CD4-positive, alpha-beta T cell treated with Interleukin-1 beta for 1 hour (primary cell): ENCODE measurements at regions not wholly inside any gene's neighbourhood (a gene's known extent, or its start where the extent isn't known, plus 50 kb on each side); places are given as distances from the start of the nearest gene placed in this dataset.

ENCODE experiments used
- DNase-seq, 2 donors: peaks; one replicate each; pipeline ENCODE4 v3.0.0-alpha.2; 2020 to 2022

- no peak for DNase-seq
Observed at GRCh38 chr1:244157731-244158438, 106.8 kb downstream of the ZBTB18 start.

GRCh38 chr1:244159646-244160045, 108.6 kb downstream of the ZBTB18 start:
- no peak for DNase-seq

GRCh38 chr1:244160455-244161235, 109.6 kb downstream of the ZBTB18 start:
- DNase-seq = no peak

DNA sequence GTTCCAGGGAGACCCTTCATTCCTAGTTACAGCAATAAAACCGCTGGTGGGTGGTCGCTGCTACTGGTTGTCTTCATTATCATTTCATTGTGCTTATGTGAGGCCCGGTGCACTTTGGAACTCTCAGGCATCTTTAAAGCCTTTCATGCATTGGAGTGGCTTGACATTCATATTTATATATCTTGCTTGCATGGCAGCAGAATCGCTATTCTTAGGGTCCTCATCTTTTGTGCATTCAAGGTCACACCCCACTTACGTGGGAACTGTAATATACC, 110.1 kb downstream of the ZBTB18 start:
- DNase-seq = no peak

- no peak for DNase-seq
Observed at GRCh38 chr1:244162786-244163530, 111.9 kb downstream of the ZBTB18 start.

GRCh38 chr1:244163861-244164510, 112.9 kb downstream of the ZBTB18 start:
- DNase-seq = no peak

- DNase-seq = no peak
Observed at GRCh38 chr1:244164511-244164890, 113.4 kb downstream of the ZBTB18 start.

GRCh38 chr1:244165021-244165420, 113.9 kb downstream of the ZBTB18 start:
- DNase-seq = no peak

- DNase-seq = no peak
Observed at GRCh38 chr1:244165701-244166100, 114.6 kb downstream of the ZBTB18 start.

DNA sequence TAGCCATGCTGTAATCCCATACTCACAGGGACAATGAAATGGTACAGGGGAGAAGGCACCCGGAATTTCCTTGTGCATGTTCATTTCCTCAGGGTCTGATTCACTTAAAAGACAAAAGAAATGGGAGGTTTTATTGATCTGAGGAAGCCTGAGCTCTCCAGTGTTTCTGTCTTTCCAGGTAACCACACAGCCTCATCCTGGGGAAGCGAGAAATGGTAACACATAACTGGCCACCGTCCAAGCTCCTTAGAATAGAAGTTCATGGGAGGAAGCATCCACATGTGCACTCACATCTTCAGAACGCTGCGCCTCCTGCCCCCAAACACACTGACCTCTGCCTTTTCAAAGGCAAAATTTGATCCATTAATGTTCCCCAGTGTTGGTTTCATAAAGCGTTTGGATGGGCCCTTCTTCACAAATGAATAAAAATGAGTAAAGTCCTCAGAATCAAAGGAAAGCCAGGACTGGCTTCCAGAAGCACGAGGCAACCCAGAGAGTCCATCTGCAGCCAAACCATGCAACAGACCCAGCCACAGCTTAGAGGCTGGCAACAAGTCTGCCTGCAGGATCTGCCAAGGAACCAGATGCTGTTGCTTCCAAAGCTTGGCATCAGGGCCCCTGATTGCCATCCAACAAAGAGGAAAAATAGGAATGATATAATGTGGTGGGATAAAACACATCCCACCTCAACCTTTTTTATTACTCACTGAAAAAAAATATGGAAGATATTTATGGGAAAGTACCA, 120.3 kb downstream of the ZBTB18 start:
- no peak for DNase-seq

GRCh38 chr1:244173240-244173639, 122.2 kb downstream of the ZBTB18 start:
- DNase-seq = no peak

DNA sequence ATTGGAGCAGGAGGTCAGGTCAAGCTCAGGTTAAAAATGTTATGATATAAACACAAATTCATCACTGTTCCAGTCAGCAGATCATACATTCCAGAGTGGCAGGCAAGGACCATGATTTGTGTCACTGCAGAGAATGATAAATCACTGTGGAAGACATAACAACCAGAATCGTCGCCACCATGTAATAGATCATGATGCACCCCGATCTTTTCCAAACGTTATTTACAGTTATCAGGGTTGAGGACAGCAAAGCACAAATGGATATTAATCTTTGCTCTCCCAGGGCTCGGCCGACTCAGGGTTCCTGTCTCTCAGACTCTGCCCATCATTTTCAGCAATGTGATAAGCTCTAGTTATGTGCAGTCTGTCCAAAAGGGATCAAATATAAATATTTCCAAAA, 122.7 kb downstream of the ZBTB18 start:
- no peak for DNase-seq

GRCh38 chr1:244174922-244175521, 123.9 kb downstream of the ZBTB18 start:
- no peak for DNase-seq

DNA sequence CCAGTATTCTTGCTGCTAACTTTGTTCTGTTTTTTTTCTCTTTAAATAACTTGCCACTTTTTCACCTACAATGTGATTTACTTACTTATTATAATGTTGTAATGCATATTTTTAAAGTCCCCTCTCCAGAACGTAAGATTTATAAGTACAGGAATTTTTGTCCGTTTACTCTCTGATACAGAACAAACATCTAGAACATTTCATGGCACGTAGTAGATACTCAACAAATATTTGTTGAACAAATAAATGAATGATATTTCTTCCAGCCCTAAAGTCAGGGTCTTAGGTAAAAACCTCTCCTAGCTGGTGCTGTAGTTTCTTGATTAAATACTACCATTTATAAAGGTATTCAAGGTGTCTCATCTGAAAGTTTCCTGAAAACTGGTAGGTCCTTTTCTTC, 125.1 kb downstream of the ZBTB18 start:
- no peak for DNase-seq

DNA sequence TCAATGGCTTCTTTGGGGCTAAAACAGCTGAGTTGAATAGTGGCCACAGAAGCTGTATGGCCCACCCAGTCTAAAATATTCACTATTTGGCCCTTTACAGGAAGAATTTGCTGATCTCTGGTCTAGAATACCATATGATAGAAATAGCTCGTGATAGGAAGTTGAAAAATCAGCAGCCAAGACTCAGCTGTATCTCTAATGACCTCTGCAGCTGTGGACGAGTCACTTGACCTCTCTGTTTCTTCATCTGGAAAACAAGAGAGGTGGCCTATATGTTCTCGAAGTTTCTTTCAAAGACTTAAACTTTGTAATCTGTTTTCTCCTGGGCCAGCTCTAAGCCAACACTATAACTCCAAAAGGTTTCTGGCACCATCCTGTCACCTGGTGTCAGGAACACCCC, 129.2 kb downstream of the ZBTB18 start:
- no peak for DNase-seq

DNA sequence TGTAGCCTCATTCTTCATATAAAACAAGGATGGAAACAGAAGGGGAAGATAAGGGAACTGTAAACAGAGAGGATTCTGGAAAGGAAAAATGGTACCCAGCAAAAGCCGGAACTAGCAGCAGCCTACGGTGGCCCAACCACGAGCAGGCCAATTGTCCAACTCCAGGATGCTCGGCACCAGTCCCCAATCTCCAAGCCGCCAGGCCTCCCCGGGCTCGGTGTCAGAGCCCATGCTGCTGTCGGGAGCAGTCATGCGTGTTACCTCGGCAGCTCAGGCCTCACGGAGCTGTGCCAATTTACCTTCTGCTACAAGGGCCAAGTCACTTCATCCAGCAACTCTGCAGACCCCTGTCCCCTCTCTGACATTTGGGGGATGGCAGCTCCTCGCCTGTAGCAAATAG, 130.8 kb downstream of the ZBTB18 start:
- no peak for DNase-seq

DNA sequence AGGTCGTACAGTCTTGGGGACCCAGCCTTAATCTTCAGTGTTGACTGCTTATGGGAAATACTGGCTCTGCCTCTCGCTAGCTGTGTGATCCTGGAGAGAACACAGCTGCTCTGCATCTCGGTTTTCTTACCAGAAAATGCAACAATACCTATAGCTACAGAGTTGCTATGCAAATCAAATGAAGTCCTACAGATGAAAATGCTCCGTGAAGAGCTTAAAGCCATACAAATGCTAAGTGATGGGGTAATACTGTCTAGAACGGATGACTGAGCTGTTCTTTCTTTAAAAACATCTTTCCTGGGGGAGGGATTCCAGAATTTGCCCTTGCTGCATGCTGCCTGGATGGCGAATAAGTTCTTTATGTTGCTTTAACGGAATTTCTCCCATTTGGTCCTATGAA, 132.0 kb downstream of the ZBTB18 start:
- DNase-seq = no peak

DNA sequence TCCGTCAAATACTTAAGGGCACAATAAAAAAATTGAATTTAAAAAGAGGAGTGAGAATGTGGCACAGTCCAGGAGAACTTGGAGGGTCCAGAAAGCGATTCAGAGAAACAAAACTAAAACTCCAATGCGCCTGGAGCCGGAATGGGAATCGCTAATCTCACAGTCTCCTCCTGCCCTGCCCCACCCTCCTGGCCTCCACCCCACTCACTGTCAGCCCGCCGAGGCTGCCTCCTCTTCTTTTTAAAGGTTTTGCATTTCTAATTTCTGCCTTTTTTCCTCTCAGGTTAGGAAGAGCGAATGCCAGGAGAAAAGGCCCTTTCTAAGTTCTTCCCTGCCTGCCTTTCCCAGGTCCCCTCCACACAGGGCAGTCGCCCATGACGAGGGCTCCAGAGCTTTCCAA, 135.3 kb downstream of the ZBTB18 start:
- no peak for DNase-seq

DNA sequence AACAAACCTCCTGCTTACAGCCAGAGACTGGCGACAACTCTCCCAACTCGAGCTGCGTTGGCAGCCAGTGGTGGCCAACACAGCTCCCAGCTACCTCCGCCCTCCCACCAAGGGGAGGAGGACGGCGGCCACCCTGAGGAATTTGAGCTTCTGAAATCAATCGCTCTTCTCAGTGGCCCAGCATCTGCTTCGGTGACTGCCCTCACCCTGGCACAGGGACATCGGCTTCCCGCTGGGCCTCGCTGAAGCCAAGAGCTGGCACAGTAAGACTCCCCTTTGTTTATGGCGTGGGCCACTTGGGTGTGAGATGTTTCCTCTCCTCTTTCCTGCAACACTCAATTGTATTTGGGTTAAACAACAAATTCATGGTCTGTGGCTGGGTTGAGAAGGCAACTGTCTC, 136.2 kb downstream of the ZBTB18 start:
- DNase-seq = no peak

DNA sequence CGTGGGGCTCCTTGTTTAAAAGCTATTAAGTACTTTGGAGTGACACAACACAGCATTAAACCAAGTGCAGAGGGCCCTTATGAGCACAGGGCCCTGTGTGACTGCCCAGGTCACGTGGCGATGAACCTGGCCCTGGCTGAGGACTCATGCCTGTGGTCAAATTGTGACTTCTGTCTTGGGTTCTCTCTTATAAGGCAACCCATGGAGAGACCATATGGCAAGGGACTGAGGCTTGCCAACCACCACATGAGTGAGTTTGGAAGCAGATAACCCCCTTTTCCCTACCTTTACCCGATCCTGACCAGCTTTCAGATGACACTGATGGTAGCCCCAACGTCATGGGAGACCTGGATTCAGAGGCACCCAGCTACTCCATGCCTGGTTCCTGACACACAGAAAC, 140.5 kb downstream of the ZBTB18 start:
- DNase-seq = no peak

DNA sequence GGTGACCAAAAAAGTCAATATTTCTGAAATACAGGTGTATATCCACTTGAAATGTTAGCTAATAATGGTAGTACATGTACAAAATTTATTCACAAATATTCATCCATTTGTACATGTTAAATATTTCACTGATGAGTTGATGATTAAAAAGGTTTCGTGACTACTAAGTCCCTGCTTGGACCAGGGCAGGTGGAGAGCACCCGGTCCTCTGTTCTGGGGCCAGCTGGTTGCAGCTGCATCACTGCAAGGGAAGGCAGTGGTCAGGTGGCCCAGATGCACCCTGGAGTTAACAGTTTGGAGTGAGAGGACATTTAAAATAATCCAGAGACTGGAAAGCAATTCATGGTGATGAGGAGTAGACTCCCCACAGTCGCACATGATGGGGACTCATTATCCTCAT, 141.2 kb downstream of the ZBTB18 start:
- no peak for DNase-seq

DNA sequence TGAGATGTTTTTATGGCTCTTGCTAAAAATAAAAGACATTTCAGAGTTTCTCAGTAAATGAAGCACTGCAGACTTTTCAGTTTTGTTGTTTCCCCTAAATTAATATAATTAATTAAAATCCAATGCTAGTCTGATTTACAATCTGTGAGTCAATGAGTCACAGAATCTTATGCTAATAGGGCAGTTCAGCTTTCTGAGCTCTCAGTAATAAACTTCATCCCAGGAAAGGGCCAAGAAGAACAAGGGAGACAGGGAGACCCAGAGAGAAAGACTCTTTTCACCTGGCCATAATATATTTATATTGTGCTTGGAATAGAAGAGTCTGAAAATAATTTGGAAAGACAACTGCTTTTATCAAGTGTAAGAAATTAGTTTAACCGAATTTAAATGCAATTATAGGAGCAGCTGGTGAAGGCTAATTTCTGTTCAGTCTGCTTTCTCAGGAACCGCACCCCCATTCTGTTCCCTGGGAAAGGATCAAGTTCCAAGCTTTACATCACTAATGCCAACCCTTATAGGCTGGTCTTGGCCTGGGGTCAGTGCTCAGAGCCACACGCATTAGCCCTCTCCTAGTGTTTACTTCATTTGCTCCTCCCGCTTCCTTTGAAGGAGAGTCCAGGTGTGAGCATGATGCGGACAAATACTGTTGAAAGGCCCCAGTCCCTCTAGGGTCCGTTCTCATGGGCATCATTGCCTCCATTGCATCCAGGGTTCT, 145.6 kb downstream of the ZBTB18 start:
- DNase-seq = no peak
